GM12878 (cell line): ENCODE measurements at regions not wholly inside any gene's neighbourhood (a gene's known extent, or its start where the extent isn't known, plus 50 kb on each side); places are given as distances from the start of the nearest gene placed in this dataset.

Experiments
- ATAC-seq: fragments of 200-7000 bp; cut with Tn5 transposase; 3 replicates; pipeline ENCODE4 v1.9.1; 2020; ENCODE audit warnings: mild to moderate bottlenecking, moderate library complexity
- BruUV-seq: library from RNA; stranded (reverse); fragments of 400-500 nt; replicated peaks from 2 replicates; lab custom pipeline; 2021; lab: Mats Ljungman, UMichigan
- CTCF ChIA-PET: fragments of 300-600 bp; sonication (Branson Sonifier 250); formaldehyde crosslinking; extraction: SDS; loops from one replicate; lab custom pipeline; 2021; ENCODE audit warnings: inconsistent platforms; lab: Yijun Ruan, JAX
- POLR2A ChIA-PET: fragments of 350-600 bp; formaldehyde crosslinking; extraction: SDS; loops from one replicate; lab custom pipeline; 2021; ENCODE audit warnings: inconsistent platforms; lab: Charles Lee
- RAD21 ChIA-PET: fragments of 300-600 bp; sonication (Branson Sonifier 250); formaldehyde crosslinking; loops from one replicate; lab custom pipeline; 2023; ENCODE audit warnings: antibody characterized with exemption; ENCODE audit not compliant: unreplicated experiment; lab: Charles Lee
- SMC1A ChIA-PET: fragments of 300-600 bp; sonication (Branson Sonifier 250); formaldehyde crosslinking; loops from one replicate; lab custom pipeline; 2023; ENCODE audit not compliant: unreplicated experiment, uncharacterized antibody; lab: Charles Lee
- DNase-seq: peaks from one replicate; pipeline ENCODE4 v3.0.0-alpha.2; 2011; ENCODE audit warnings: low read depth, low spot score
- FAIRE-seq: peaks from 3 replicates; lab custom pipeline; 2011; peaks lifted over from hg19 to GRCh38; lab: Jason Lieb, UNC
- H2AFZ ChIP-seq: 2 replicates; pipeline ENCODE4 v1.6.0; 2011; ENCODE audit warnings: low read depth, low read length, control low read depth; ENCODE audit not compliant: control insufficient read depth
- H3K27ac ChIP-seq: 2 replicates; pipeline ENCODE4 v1.5.1; 2011; ENCODE audit warnings: control low read depth; ENCODE audit not compliant: control insufficient read depth, insufficient read depth
- H3K27me3 ChIP-seq, 2 experiments: replicated peaks in 1 of 2; 2 replicates each; pipeline versions ENCODE4 v1.6.0 to v1.6.1; 2011; ENCODE audit warnings: low read length in 1 of 2; ENCODE audit not compliant: control insufficient read depth in 2 of 2, insufficient read depth in 2 of 2
- H3K36me3 ChIP-seq, 2 experiments: 2 replicates each; pipeline ENCODE4 v1.5.1; 2011; ENCODE audit warnings: low read length in 1 of 2; ENCODE audit not compliant: control insufficient read depth in 2 of 2, insufficient read depth in 2 of 2
- H3K4me1 ChIP-seq: 2 replicates; pipeline ENCODE4 v1.6.1; 2011; ENCODE audit warnings: mild to moderate bottlenecking, low read length, moderate library complexity, mixed read lengths; ENCODE audit not compliant: control insufficient read depth, insufficient read depth
- H3K4me2 ChIP-seq: 2 replicates; pipeline ENCODE4 v1.6.0; 2011; ENCODE audit warnings: control low read depth; ENCODE audit not compliant: control insufficient read depth, insufficient read depth
- H3K4me3 ChIP-seq: fragments of 200-600 bp; sonication (generic); 2 replicates; pipeline ENCODE4 v1.5.1; 2016
- H3K79me2 ChIP-seq: 2 replicates; pipeline ENCODE4 v1.6.0; 2011; ENCODE audit warnings: low read length; ENCODE audit not compliant: control insufficient read depth, insufficient read depth
- H3K9ac ChIP-seq: 2 replicates; pipeline ENCODE4 v1.8.0; 2011; ENCODE audit warnings: low read length, control low read depth, mixed read lengths; ENCODE audit not compliant: control insufficient read depth, insufficient read depth
- H3K9me3 ChIP-seq: replicated peaks from 3 replicates; pipeline ENCODE4 v1.5.1; 2011; ENCODE audit warnings: mild to moderate bottlenecking, low read length; ENCODE audit not compliant: control insufficient read depth, insufficient read depth
- H4K20me1 ChIP-seq: 2 replicates; pipeline ENCODE4 v1.6.0; 2011; ENCODE audit not compliant: control insufficient read depth, insufficient read depth
- MEF2A ChIP-seq: IDR thresholded peaks from 2 replicates; pipeline ENCODE4 v1.6.1; 2011; ENCODE audit warnings: low read depth, mild to moderate bottlenecking, low read length, moderate library complexity; ENCODE audit not compliant: insufficient read depth
- NFXL1 ChIP-seq: fragments of 450-650 bp; IDR thresholded peaks from 2 replicates; pipeline ENCODE4 v1.6.1; 2017; ENCODE audit warnings: antibody characterized with exemption, mild to moderate bottlenecking, borderline replicate concordance
- NR2F1 ChIP-seq: fragments of 450-650 bp; conservative IDR thresholded peaks from 2 replicates; pipeline ENCODE4 v1.6.1; 2017; ENCODE audit warnings: mild to moderate bottlenecking
- WGBS: methylation state at CpG from one replicate; pipeline ENCODE4 v1.1.6; 2016; ENCODE audit warnings: low lambda C conversion rate; ENCODE audit not compliant: insufficient replicate concordance, insufficient coverage; ENCODE audit errors: missing lambda C conversion rate; 5-methylcytosine and 5-hydroxymethylcytosine counted together
- in situ Hi-C: fragments of 300-500 bp; cut with MboI; formaldehyde crosslinking; loops from 9 replicates; pipeline ENCODE4 v1.14.3; 2018; ENCODE audit warnings: mixed read lengths
- intact Hi-C: fragments of 100-400 bp; cut with micrococcal nuclease; formaldehyde crosslinking; loops from one replicate; pipeline ENCODE4 v1.14.2; 2022; ENCODE audit not compliant: unreplicated experiment
- TF ChIP-seq, protein P1 (sequence below): fragments of 450-650 bp; IDR thresholded peaks from 2 replicates; pipeline ENCODE4 v1.6.1; 2018; ENCODE audit warnings: borderline replicate concordance, mild to moderate bottlenecking; ENCODE audit not compliant: partially characterized antibody
- TF ChIP-seq, protein P2 (sequence below): fragments of 450-650 bp; IDR thresholded peaks from 2 replicates; pipeline ENCODE4 v1.6.1; 2017; ENCODE audit warnings: mild to moderate bottlenecking, low read depth, inconsistent platforms; ENCODE audit not compliant: poor library complexity, severe bottlenecking

DNA sequence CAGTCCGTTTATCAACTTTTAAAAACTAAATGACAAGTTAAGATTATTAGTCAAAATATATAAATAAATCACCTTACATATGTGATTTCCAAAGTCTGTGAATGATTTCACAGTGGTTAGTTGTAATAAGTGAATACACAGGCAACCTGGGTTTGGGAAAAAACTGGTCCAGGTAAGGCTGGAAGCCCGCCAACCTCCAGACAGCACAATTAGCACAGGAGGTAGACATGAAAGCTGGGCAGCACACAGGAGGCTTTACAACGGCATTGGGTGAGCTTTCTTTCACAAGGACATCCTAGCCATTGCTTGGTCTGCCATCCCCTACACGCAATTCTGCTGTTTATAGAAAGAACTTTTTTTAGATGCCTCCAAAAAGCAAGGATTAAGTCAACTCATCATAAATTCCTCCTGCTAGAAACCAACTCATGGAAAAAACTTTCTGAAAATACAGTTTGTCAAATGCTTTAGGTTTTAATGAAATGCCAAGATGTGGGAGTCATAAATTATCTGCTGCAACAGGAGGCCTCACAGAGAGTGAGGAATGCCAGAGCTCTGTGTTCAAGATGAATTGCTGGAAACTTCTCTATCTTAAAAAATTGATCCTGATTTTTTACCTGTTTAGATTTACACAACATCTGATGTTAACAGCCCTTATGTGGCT is 346.8 kb upstream of the NFE2L3 start:
- in situ Hi-C loops: no loop called here

More for the DNA sequence above, 346.8 kb upstream of the NFE2L3 start:
- TF ChIP-seq, protein P1, sequence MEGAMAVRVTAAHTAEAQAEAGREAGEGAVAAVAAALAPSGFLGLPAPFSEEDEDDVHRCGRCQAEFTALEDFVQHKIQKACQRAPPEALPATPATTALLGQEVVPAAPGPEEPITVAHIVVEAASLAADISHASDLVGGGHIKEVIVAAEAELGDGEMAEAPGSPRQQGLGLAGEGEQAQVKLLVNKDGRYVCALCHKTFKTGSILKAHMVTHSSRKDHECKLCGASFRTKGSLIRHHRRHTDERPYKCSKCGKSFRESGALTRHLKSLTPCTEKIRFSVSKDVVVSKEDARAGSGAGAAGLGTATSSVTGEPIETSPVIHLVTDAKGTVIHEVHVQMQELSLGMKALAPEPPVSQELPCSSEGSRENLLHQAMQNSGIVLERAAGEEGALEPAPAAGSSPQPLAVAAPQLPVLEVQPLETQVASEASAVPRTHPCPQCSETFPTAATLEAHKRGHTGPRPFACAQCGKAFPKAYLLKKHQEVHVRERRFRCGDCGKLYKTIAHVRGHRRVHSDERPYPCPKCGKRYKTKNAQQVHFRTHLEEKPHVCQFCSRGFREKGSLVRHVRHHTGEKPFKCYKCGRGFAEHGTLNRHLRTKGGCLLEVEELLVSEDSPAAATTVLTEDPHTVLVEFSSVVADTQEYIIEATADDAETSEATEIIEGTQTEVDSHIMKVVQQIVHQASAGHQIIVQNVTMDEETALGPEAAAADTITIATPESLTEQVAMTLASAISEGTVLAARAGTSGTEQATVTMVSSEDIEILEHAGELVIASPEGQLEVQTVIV: no peak
- TF ChIP-seq, protein P2, sequence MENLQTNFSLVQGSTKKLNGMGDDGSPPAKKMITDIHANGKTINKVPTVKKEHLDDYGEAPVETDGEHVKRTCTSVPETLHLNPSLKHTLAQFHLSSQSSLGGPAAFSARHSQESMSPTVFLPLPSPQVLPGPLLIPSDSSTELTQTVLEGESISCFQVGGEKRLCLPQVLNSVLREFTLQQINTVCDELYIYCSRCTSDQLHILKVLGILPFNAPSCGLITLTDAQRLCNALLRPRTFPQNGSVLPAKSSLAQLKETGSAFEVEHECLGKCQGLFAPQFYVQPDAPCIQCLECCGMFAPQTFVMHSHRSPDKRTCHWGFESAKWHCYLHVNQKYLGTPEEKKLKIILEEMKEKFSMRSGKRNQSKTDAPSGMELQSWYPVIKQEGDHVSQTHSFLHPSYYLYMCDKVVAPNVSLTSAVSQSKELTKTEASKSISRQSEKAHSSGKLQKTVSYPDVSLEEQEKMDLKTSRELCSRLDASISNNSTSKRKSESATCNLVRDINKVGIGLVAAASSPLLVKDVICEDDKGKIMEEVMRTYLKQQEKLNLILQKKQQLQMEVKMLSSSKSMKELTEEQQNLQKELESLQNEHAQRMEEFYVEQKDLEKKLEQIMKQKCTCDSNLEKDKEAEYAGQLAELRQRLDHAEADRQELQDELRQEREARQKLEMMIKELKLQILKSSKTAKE: no peak
- no peak for TF ChIP-seq MEF2A
- no peak for TF ChIP-seq NFXL1
- no peak for TF ChIP-seq NR2F1
- CTCF ChIA-PET: no interaction called here
- Histone ChIP-seq H3K9ac (no peak overlapping the region), H3K27ac (no peak overlapping the region), H3K4me2 (no peak overlapping the region), H2AFZ (no peak overlapping the region), H3K79me2 (no peaks in the 10 kb centered on the region), H3K4me3 (no peak overlapping the region), H4K20me1 (no peaks in the 10 kb centered on the region), H3K36me3 (no peaks in the 10 kb centered on the region), H3K4me1 (no peaks in the 10 kb centered on the region), H3K9me3 (no peaks in the 10 kb centered on the region), H3K27me3 (peaks cover 0 to 2% of the 10 kb centered on the region in 2 experiments; a peak in 2 of 4 replicates)
- intact Hi-C loops: no loop called here
- 24% methylated on average over 4 of the region's 4 CpGs for WGBS
- no peak for DNase-seq
- RAD21 ChIA-PET: no interaction called here
- SMC1A ChIA-PET: no interaction called here
- POLR2A ChIA-PET: no interaction called here
- FAIRE-seq: no peak
- BruUV-seq: no TSS peak
- ATAC-seq: no peak
